GM19438 (cell line): ENCODE measurements at regions not wholly inside any gene's neighbourhood (a gene's known extent, or its start where the extent isn't known, plus 50 kb on each side); places are given as distances from the start of the nearest gene placed in this dataset.

Experiments used
- ATAC-seq: cut with Tn5 transposase; IDR thresholded peaks from one replicate; pipeline ENCODE4 v1.9.1; 2021; ENCODE audit warnings: low read depth; ENCODE audit not compliant: unreplicated experiment

DNA sequence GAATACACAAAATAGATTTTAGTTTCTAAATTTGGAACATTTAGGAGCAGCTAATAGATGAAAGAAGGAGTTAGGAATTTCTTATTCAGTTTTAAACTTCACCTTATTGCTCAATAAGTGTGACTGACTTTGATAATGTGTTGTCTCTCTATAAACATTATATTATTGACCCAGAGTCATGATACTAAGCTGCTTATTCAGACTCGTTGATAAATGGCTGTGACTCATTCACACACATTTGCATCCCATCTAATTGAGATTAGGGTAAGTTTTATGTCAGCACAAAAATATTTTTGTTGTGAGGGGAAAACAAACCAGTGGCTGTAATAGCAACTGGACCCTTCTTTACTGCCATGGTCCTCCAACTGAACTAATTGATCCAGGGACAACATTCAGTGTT, 137.6 kb downstream of the GOLIM4 start:
- no peak for ATAC-seq

- no peak for ATAC-seq
Observed at GRCh38 chr3:167952969-167953368, 142.8 kb downstream of the GOLIM4 start.

DNA sequence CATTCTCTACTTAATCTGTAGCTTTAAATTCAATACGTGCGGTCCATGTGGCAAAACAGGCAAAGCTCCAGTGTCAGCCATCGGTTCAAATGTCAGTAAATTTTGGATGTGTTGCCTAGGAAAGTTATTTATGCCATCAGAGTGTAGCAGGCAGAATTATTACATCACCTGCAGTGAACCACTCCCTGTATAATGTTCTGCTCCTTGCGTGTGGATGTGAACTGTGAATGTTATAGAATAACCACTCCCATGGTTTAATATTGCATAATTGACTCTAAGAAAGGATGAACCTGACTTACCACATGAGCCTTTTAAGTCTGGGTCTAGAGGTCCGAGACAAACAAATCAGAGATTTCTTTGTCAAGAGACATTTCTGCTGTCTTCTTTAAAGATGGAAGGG, 145.5 kb downstream of the GOLIM4 start:
- no peak for ATAC-seq

- ATAC-seq: no peak
Observed at GRCh38 chr3:167941234-167941995, 154.3 kb downstream of the GOLIM4 start.

- ATAC-seq: no peak
Observed at GRCh38 chr3:167940241-167940640, 155.5 kb downstream of the GOLIM4 start.

GRCh38 chr3:167938516-167938915, 157.2 kb downstream of the GOLIM4 start:
- no peak for ATAC-seq

DNA sequence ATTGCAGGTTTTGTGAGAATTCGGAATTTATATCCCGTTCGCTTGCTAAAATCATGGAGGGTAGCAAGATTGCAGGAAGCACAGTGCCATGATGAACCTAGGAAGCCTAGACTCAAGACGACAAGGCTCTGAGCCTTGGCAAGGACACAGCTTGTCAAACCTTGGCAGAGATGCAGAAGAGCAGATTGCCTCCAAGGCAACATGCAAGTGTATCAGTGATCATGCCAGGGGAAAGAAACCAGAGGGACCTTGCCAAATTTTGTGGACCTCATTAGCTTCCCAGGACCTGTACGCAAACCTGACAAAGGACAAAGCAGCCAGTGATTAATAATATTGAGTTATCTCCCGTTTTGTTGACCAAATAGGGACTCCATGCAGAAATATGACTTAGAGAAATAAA, 159.7 kb downstream of the GOLIM4 start:
- no peak for ATAC-seq

- no peak for ATAC-seq
Observed at GRCh38 chr3:167930453-167930852, 165.3 kb downstream of the GOLIM4 start.

DNA sequence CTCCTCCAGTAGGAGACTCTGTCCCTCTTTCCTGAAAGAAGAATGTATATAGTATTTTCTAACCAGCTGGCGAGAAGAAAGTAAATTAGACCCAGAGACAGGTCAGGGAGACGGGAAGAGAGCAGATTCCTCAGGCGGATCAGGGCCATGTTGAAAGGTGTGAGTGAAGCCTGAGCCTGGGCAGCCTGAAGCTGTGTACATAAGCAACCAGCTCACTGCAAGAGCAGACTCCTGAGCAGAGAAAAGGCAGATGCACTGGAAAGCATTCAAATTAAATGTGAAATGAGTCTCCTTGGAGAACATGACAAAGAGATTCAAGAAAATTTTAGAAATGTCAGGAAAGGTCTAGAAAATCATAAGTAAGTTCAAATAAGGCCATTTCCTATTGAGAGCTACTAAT, 165.8 kb downstream of the GOLIM4 start:
- no peak for ATAC-seq

- ATAC-seq: no peak
Observed at GRCh38 chr3:167928381-167928780, 167.3 kb downstream of the GOLIM4 start.

DNA sequence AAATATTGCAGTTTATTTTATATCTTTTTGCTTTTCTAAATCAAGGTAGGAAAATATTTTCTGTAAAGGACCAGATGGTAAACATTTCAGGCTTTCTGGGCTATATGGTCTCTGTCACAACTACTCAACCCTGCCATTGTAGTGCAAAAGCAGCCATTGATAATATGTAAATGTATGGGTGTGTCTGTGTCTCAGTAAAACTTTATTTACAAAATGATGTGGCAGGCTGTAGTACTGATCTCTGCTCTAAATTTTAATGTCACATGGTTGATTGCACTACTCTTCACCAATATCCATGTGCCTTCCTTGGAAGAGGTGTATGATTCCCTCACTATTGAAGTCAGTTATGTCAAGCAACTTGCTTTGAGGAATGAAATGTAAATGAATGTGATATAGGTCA, 175.0 kb downstream of the GOLIM4 start:
- ATAC-seq: no peak

- ATAC-seq: no peak
Observed at GRCh38 chr3:167919590-167919989, 176.1 kb downstream of the GOLIM4 start.

- ATAC-seq: no peak
Observed at GRCh38 chr3:167918686-167919085, 177.0 kb downstream of the GOLIM4 start.

- ATAC-seq: no peak
Observed at GRCh38 chr3:167918008-167918596, 177.6 kb downstream of the GOLIM4 start.

- ATAC-seq: no peak
Observed at GRCh38 chr3:167913219-167913835, 177.8 kb downstream of the SERPINI1 start.

DNA sequence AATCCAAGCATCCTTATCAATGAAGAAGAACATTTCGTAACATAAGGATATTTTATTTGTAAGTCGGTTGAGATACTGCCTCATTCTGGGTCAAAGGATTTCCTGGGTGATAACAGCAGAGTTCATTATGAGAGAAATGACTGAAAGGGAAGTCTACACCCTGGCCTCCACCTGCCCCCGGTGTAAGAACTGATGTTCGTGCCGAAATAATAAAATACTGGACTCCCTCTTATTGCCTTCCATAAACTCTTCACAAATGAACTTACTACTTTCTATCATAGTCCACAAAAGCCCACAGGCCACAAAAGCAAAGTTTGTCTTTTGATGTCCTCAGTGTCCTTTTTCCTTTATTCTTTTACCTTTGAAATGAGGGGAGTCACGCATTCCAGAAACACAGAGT, 174.4 kb downstream of the SERPINI1 start:
- ATAC-seq: no peak

GRCh38 chr3:167909504-167909896, 174.0 kb downstream of the SERPINI1 start:
- no peak for ATAC-seq

- ATAC-seq: no peak
Observed at GRCh38 chr3:167908746-167909503, 173.4 kb downstream of the SERPINI1 start.

GRCh38 chr3:167908221-167908620, 172.7 kb downstream of the SERPINI1 start:
- ATAC-seq: no peak

- ATAC-seq: no peak
Observed at GRCh38 chr3:167901138-167901537, 165.6 kb downstream of the SERPINI1 start.

GRCh38 chr3:167899093-167899492, 163.6 kb downstream of the SERPINI1 start:
- no peak for ATAC-seq
